ENCODE measurements at regions not wholly inside any gene's neighbourhood (a gene's known extent, or its start where the extent isn't known, plus 50 kb on each side); places are given as distances from the start of the nearest gene placed in this dataset.

- Histone ChIP-seq H3K4me1 (ENCODE audit: control insufficient read depth, insufficient read depth, low read length) (no peaks in the 10 kb centered on the region), H3K36me3 (ENCODE audit: control insufficient read depth, insufficient read depth, low read length) (no peaks in the 10 kb centered on the region), H3K9me3 (ENCODE audit: control insufficient read depth, insufficient read depth, low read length) (no peaks in the 10 kb centered on the region), H3K27ac (ENCODE audit: low read length) (no peak overlapping the region), H3K27me3 (ENCODE audit: control insufficient read depth, insufficient read depth, low read length) (peaks cover 3% of the 10 kb centered on the region), H3K4me3 (ENCODE audit: low read length) (no peak overlapping the region)
- no peak for TF ChIP-seq CTCF (IDR thresholded peaks at IDR 0.05)
- Mint-ChIP-seq H3K27me3 (ENCODE audit: low read depth in 2 of 2) (no peaks in the 10 kb centered on the region), H3K36me3 (no peaks in the 10 kb centered on the region), H3K9me3 (no peaks in the 10 kb centered on the region), H3K27ac (no peak overlapping the region), H3K4me1 (peaks cover 14 to 15% of the 10 kb centered on the region in 2 donors), H3K4me3 (no peak overlapping the region)
- intact Hi-C loops (cut with micrococcal nuclease) = no loop called here
- DNase-seq (no peak), ATAC-seq (no peak)
- WGBS (ENCODE audit: insufficient coverage) = 92% methylated on average over 4 of the region's 4 CpGs
These were observed 57.6 kb upstream of the PPM1J start for GRCh38 chr1:112772781-112773180.

- Histone ChIP-seq H3K4me3 (ENCODE audit: low read length) (no peak overlapping the region), H3K27ac (ENCODE audit: low read length) (no peak overlapping the region), H3K4me1 (ENCODE audit: control insufficient read depth, insufficient read depth, low read length) (no peaks in the 10 kb centered on the region), H3K9me3 (ENCODE audit: control insufficient read depth, insufficient read depth, low read length) (no peaks in the 10 kb centered on the region), H3K27me3 (ENCODE audit: control insufficient read depth, insufficient read depth, low read length) (peaks cover 3% of the 10 kb centered on the region), H3K36me3 (ENCODE audit: control insufficient read depth, insufficient read depth, low read length) (no peaks in the 10 kb centered on the region)
- 40% methylated on average over 3 of the region's 4 CpGs for WGBS (ENCODE audit: insufficient coverage)
- intact Hi-C loops (cut with micrococcal nuclease) = no loop called here
- Mint-ChIP-seq H3K36me3 (no peaks in the 10 kb centered on the region), H3K4me1 (peaks cover 14 to 15% of the 10 kb centered on the region in 2 donors), H3K27ac (peak overlapping the region in 1 of 2 donors; percentile 27), H3K9me3 (no peaks in the 10 kb centered on the region), H3K4me3 (no peak overlapping the region), H3K27me3 (ENCODE audit: low read depth in 2 of 2) (peaks cover 0 to 4% of the 10 kb centered on the region in 2 donors)
- DNase-seq (no peak), ATAC-seq (no peak)
- TF ChIP-seq CTCF (IDR thresholded peaks at IDR 0.05) = no peak
These were observed 55.6 kb upstream of the PPM1J start for GRCh38 chr1:112770724-112771123.

GRCh38 chr1:112769611-112770010 is 54.5 kb upstream of the PPM1J start:
- intact Hi-C loops (cut with micrococcal nuclease) = no loop called here
- Mint-ChIP-seq H3K4me3 (no peak overlapping the region), H3K36me3 (no peaks in the 10 kb centered on the region), H3K27ac (peak overlapping the region in 1 of 2 donors; percentile 27), H3K9me3 (no peaks in the 10 kb centered on the region), H3K4me1 (peaks cover 14 to 15% of the 10 kb centered on the region in 2 donors), H3K27me3 (ENCODE audit: low read depth in 2 of 2) (peaks cover 0 to 4% of the 10 kb centered on the region in 2 donors)
- TF ChIP-seq CTCF (IDR thresholded peaks at IDR 0.05) = no peak
- Histone ChIP-seq H3K4me1 (ENCODE audit: control insufficient read depth, insufficient read depth, low read length) (no peaks in the 10 kb centered on the region), H3K27ac (ENCODE audit: low read length) (no peak overlapping the region), H3K36me3 (ENCODE audit: control insufficient read depth, insufficient read depth, low read length) (no peaks in the 10 kb centered on the region), H3K9me3 (ENCODE audit: control insufficient read depth, insufficient read depth, low read length) (no peaks in the 10 kb centered on the region), H3K27me3 (ENCODE audit: control insufficient read depth, insufficient read depth, low read length) (peaks cover 3% of the 10 kb centered on the region), H3K4me3 (ENCODE audit: low read length) (no peak overlapping the region)
- DNase-seq (no peak), ATAC-seq (no peak)
- WGBS (ENCODE audit: insufficient coverage) = 82% methylated on average over 4 of the region's 4 CpGs

GRCh38 chr1:112767646-112768045 is 52.5 kb upstream of the PPM1J start:
- peaks cover 0 to 4% of the 10 kb centered on the region in 2 donors for H3K27me3 Mint-ChIP-seq (ENCODE audit: low read depth in 2 of 2)
- Histone ChIP-seq H3K9me3 (ENCODE audit: control insufficient read depth, insufficient read depth, low read length) (no peaks in the 10 kb centered on the region), H3K27ac (ENCODE audit: low read length) (no peak overlapping the region), H3K27me3 (ENCODE audit: control insufficient read depth, insufficient read depth, low read length) (no peaks in the 10 kb centered on the region), H3K4me3 (ENCODE audit: low read length) (no peak overlapping the region), H3K36me3 (ENCODE audit: control insufficient read depth, insufficient read depth, low read length) (no peaks in the 10 kb centered on the region), H3K4me1 (ENCODE audit: control insufficient read depth, insufficient read depth, low read length) (no peaks in the 10 kb centered on the region)
- TF ChIP-seq CTCF (IDR thresholded peaks at IDR 0.05) = no peak
- WGBS (ENCODE audit: insufficient coverage) = 97% methylated on average over 3 of the region's 3 CpGs
- intact Hi-C loops (cut with micrococcal nuclease) = no loop called here
- H3K4me3 Mint-ChIP-seq = no peak overlapping the region
- no peaks in the 10 kb centered on the region for H3K9me3 Mint-ChIP-seq
- DNase-seq (no peak), ATAC-seq (no peak)
- H3K27ac Mint-ChIP-seq = no peak overlapping the region
- no peaks in the 10 kb centered on the region for H3K36me3 Mint-ChIP-seq
- peaks cover 14 to 15% of the 10 kb centered on the region in 2 donors for H3K4me1 Mint-ChIP-seq

Data from natural killer cell (primary cell).